ENCODE measurements at regions not wholly inside any gene's neighbourhood (a gene's known extent, or its start where the extent isn't known, plus 50 kb on each side); places are given as distances from the start of the nearest gene placed in this dataset.

- Histone ChIP-seq H3K4me1 (ENCODE audit: low read depth) (no peaks in the 10 kb centered on the region), H3K36me3 (ENCODE audit: low read depth) (no peaks in the 10 kb centered on the region), H3K9me3 (no peaks in the 10 kb centered on the region), H3K4me3 (no peak overlapping the region)
- no peak for ATAC-seq
- DNase-seq, result no peak
- intact Hi-C loops (cut with DNase I, micrococcal nuclease), result no loop called here
- TF ChIP-seq, protein P1, sequence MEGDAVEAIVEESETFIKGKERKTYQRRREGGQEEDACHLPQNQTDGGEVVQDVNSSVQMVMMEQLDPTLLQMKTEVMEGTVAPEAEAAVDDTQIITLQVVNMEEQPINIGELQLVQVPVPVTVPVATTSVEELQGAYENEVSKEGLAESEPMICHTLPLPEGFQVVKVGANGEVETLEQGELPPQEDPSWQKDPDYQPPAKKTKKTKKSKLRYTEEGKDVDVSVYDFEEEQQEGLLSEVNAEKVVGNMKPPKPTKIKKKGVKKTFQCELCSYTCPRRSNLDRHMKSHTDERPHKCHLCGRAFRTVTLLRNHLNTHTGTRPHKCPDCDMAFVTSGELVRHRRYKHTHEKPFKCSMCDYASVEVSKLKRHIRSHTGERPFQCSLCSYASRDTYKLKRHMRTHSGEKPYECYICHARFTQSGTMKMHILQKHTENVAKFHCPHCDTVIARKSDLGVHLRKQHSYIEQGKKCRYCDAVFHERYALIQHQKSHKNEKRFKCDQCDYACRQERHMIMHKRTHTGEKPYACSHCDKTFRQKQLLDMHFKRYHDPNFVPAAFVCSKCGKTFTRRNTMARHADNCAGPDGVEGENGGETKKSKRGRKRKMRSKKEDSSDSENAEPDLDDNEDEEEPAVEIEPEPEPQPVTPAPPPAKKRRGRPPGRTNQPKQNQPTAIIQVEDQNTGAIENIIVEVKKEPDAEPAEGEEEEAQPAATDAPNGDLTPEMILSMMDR (IDR thresholded peaks at IDR 0.05), result no peak
Measured at GRCh38 chr10:108454793-108455192, 1290.3 kb upstream of the SORCS1 start.

DNA sequence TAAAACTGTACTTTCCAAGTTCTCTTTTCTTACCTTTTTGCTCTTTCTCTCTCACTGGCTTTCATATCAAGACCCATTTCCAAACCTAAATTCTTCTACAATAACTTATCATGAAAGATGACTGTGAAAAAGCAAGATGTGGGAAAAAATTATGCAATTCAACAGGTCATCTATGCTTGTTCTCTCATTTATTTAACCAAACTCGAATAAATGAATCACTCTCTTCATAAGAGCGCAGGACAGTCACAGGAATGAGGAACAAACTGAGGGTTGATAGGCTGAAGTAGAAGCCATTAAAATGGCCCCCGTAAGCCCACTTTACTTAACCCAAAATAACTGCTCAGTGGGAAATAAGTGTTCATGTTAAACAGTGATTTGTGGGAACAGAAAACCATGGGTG, 1289.7 kb upstream of the SORCS1 start:
- Histone ChIP-seq H3K4me3 (no peak overlapping the region), H3K4me1 (ENCODE audit: low read depth) (no peaks in the 10 kb centered on the region), H3K9me3 (no peaks in the 10 kb centered on the region), H3K36me3 (ENCODE audit: low read depth) (no peaks in the 10 kb centered on the region)
- DNase-seq, result no peak
- no peak for ATAC-seq
- TF ChIP-seq, protein P1 (IDR thresholded peaks at IDR 0.05), result no peak
- intact Hi-C loops (cut with DNase I, micrococcal nuclease), result no loop called here

DNA sequence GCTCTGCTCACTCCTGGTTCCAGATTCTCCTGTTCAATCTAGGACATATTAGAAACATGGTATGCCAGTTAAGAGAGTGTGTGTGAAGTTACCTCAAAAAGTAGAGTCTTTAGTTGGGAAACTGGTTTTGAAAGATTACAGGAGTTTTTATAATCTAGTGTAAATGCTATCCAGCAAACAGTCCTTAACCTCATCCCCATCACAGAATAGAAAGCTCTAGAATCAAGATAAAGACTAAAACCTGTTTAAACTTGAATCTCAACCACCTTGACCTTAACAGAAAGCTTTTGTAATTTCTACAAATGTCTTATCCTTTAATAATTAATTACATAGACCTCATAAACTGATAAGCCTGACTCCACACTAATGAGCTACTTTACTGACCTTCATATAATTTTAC, 1288.7 kb upstream of the SORCS1 start:
- TF ChIP-seq, protein P1 (IDR thresholded peaks at IDR 0.05), result no peak
- DNase-seq (no peak), ATAC-seq (no peak)
- Histone ChIP-seq H3K36me3 (ENCODE audit: low read depth) (no peaks in the 10 kb centered on the region), H3K4me3 (no peak overlapping the region), H3K9me3 (no peaks in the 10 kb centered on the region), H3K4me1 (ENCODE audit: low read depth) (no peaks in the 10 kb centered on the region)
- intact Hi-C loops (cut with DNase I, micrococcal nuclease), result no loop called here

DNA sequence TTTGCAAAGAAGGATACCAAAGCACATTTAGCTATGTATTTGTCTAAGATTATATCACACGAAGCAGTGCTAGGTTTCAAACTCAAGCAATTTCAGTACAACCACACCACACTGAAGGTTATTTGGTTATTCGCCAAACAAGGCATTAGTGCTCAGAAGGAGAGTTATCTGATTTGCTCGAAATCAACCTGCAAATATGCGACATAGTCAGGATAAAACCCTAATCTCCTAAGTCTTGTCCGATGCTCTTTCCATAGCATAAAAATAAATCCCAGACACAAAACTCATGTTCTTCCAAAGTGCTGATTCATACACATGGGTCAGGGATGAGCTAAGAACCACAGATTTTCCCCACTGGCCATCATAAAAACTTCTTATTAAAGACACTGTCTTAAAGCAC, 1288.0 kb upstream of the SORCS1 start:
- TF ChIP-seq, protein P1 (IDR thresholded peaks at IDR 0.05), result no peak

GRCh38 chr10:108450280-108450679, 1285.8 kb upstream of the SORCS1 start:
- Histone ChIP-seq H3K4me1 (ENCODE audit: low read depth) (no peaks in the 10 kb centered on the region), H3K9me3 (no peaks in the 10 kb centered on the region), H3K4me3 (no peak overlapping the region), H3K36me3 (ENCODE audit: low read depth) (no peaks in the 10 kb centered on the region)
- DNase-seq (no peak), ATAC-seq (no peak)
- intact Hi-C loops (cut with DNase I, micrococcal nuclease), result no loop called here
- TF ChIP-seq, protein P1 (IDR thresholded peaks at IDR 0.05), result no peak

More for the DNA sequence above, 1288.0 kb upstream of the SORCS1 start:
- intact Hi-C loops (cut with DNase I, micrococcal nuclease), result no loop called here
- no peaks in the 10 kb centered on the region for H3K9me3 ChIP-seq
- no peak for DNase-seq
- H3K4me3 ChIP-seq, result no peak overlapping the region
- H3K4me1 ChIP-seq (ENCODE audit: low read depth), result no peaks in the 10 kb centered on the region
- no peaks in the 10 kb centered on the region for H3K36me3 ChIP-seq (ENCODE audit: low read depth)
- ATAC-seq, result no peak

DNA sequence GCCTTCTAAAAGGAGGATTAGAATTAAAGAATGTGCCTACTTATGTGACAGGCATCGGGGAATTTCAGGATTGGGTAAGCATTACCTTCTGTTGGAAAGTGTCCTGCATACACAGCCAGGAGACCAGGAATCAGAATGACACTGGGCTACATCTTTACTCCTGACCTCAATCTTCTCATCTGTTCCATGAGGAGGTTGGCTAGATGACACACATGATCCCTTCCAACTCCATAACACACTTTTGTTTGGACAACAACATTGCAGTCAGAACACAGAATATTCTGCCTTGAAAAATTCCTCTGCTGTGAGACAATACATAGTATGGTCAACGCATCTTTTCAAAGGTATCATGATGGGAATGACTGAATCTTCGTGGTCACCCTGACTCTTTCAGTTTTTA, 1281.2 kb upstream of the SORCS1 start:
- ATAC-seq, result no peak
- intact Hi-C loops (cut with DNase I, micrococcal nuclease), result no loop called here
- Histone ChIP-seq H3K4me3 (no peak overlapping the region), H3K36me3 (ENCODE audit: low read depth) (no peaks in the 10 kb centered on the region), H3K4me1 (ENCODE audit: low read depth) (no peaks in the 10 kb centered on the region), H3K9me3 (no peaks in the 10 kb centered on the region)
- DNase-seq, result no peak
- TF ChIP-seq, protein P1 (IDR thresholded peaks at IDR 0.05), result no peak

All from mucosa of descending colon (tissue), 3 donors.